Activated naive CD4-positive, alpha-beta T cell treated with anti-CD3 and anti-CD28 coated beads, Interleukin-2, amount 50 U/mL, for 24 hours (primary cell): ENCODE measurements at regions not wholly inside any gene's neighbourhood (a gene's known extent, or its start where the extent isn't known, plus 50 kb on each side); places are given as distances from the start of the nearest gene placed in this dataset.

Experiments used
- H3K27ac Mint-ChIP-seq: one replicate; pipeline ENCODE4 v1.8.0; 2021; ENCODE audit warnings: mild to moderate bottlenecking, mixed read lengths
- H3K27me3 Mint-ChIP-seq: one replicate; pipeline ENCODE4 v1.8.0; 2021; ENCODE audit warnings: mixed read lengths
- H3K36me3 Mint-ChIP-seq: one replicate; pipeline ENCODE4 v1.8.0; 2021; ENCODE audit warnings: mixed read lengths
- H3K4me1 Mint-ChIP-seq: one replicate; pipeline ENCODE4 v1.8.0; 2021; ENCODE audit warnings: mixed read lengths
- H3K4me3 Mint-ChIP-seq: one replicate; pipeline ENCODE4 v1.8.0; 2021; ENCODE audit warnings: mild to moderate bottlenecking, mixed read lengths
- H3K9me3 Mint-ChIP-seq: one replicate; pipeline ENCODE4 v1.8.0; 2021; ENCODE audit warnings: mixed read lengths

DNA sequence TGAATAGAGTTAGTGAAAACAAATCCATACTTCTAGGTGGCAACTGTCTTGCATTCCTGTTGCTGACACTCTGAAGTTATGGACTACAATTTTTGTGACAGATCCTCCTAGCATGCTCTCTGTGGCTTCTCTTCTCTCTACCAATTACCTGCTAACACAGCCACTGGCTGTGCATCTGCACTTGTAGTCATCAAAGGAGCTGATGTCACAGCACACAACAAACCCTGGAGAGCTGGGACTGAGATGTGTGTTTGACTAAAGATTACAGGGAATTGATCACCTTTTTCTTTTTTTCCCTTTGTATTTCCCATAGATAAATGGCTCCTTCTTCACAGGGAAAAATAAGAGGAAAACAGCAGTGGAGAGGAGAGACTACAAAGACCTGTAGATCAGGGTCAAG is 278.4 kb upstream of the CCDC54 start:
- no peak overlapping the region for H3K4me3 Mint-ChIP-seq
- H3K9me3 Mint-ChIP-seq = no peaks in the 10 kb centered on the region
- H3K27me3 Mint-ChIP-seq = no peaks in the 10 kb centered on the region

DNA sequence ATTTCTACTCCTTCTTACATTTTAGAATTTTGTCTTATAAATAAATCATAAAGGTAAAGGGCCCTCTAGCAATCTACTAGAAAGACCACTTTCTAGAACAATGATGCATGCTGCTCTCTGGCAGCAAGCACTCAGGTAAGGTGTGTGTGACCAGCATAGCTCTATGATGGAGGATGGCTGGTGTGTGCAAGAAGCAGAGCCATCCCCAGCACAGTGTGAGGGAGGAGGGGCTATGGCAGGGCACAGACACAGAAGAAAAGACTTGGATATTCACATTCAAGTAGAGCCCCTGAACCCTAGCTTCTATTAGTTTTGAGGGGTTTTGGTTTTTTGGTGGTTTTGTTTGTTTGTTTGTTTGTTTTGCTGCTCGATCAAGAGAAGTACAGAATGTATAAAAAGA is 277.1 kb upstream of the CCDC54 start:
- peaks cover under 1% of the 10 kb centered on the region for H3K9me3 Mint-ChIP-seq
- no peak overlapping the region for H3K4me3 Mint-ChIP-seq
- no peaks in the 10 kb centered on the region for H3K4me1 Mint-ChIP-seq
- H3K27me3 Mint-ChIP-seq = peaks cover 2% of the 10 kb centered on the region
- H3K27ac Mint-ChIP-seq = no peak overlapping the region
- no peaks in the 10 kb centered on the region for H3K36me3 Mint-ChIP-seq

More for the DNA sequence above, 278.4 kb upstream of the CCDC54 start:
- Mint-ChIP-seq H3K4me1 (no peaks in the 10 kb centered on the region), H3K36me3 (no peaks in the 10 kb centered on the region), H3K27ac (no peak overlapping the region)

DNA sequence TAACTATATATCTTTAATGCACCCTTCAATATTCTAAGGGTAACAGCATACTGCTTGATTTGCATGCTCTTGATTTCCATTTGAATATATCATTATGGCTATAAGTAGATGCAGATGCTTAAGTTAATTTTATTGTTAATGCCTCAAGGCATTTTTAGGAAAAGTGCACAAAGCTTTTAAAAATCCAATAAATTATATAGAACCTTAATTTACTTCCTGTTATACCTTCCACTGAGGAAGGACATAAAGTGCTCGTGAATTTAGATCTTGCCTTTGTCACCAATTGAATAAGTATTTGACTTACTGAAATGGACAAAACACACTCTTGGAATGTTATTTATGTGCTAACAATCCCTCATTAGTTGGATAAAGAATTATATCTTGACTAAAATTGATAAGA is 276.7 kb upstream of the CCDC54 start:
- Mint-ChIP-seq H3K36me3 (no peaks in the 10 kb centered on the region), H3K27me3 (peaks cover 2% of the 10 kb centered on the region), H3K27ac (no peak overlapping the region), H3K4me1 (no peaks in the 10 kb centered on the region), H3K9me3 (peaks cover 5% of the 10 kb centered on the region), H3K4me3 (no peak overlapping the region)

DNA sequence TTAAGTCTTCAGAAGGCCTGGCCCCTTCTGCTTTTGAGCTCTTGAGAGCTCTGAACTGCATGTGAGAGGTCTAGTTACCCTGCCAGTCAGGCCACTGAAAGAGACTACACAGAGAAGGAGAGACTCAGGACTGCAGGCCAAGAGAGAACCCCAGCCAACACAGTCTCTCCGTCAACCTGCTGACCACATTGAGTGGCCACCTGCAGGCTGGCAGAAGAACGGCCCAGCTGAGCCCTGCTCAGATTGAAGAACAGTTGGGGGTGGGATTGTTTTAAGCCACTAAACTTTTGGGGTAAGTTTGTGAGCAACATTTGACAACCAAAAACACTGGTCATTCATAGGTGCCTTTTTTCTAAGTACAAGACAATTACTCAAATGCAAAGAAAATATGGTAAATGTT is 273.5 kb upstream of the CCDC54 start:
- Mint-ChIP-seq H3K27ac (no peak overlapping the region), H3K9me3 (peaks cover 9% of the 10 kb centered on the region)

DNA sequence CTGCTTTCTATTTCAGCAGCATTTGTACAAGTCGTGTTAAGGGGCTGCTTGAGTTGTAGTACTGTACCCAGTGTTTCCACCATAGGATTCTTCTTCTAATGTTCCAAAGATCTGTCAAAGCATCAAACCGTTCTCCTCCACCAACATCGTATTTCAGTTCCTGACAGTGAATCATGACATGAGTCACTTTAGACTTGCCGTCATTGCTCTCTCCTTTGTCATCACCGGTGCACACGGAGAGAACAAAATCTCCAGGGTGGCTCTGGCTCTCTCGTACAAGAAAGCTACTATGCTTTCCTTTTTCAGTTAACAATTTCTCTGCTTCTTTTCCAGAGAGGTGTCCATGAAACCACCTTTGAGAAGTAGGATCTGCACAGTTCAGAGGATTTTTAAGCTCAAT is 270.9 kb upstream of the CCDC54 start:
- peaks cover 9% of the 10 kb centered on the region for H3K9me3 Mint-ChIP-seq
- H3K27me3 Mint-ChIP-seq = peaks cover 5% of the 10 kb centered on the region
- H3K4me1 Mint-ChIP-seq = no peaks in the 10 kb centered on the region
- H3K27ac Mint-ChIP-seq = no peak overlapping the region
- no peak overlapping the region for H3K4me3 Mint-ChIP-seq
- no peaks in the 10 kb centered on the region for H3K36me3 Mint-ChIP-seq

More for the DNA sequence above, 273.5 kb upstream of the CCDC54 start:
- Mint-ChIP-seq H3K4me3 (no peak overlapping the region), H3K36me3 (no peaks in the 10 kb centered on the region), H3K27me3 (peaks cover 5% of the 10 kb centered on the region), H3K4me1 (no peaks in the 10 kb centered on the region)

DNA sequence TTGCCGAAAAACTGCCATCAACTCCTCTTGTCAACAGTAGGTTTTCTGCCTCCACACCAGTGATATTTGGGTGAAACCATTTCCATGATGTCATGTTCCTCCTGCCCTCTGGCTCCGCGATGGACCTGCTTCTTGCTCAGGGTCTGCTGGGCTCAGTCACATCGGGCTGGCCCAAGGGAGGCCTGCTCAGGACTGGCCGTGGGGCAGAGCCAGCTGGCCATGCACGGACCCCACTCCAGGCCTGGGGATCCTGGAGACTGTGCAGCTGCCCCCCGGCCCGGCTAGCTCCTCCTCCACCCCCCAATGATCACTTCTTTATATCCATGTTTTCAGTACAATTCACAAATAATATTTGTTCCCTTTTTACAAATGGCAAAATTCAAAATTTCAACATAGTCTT is 270.3 kb upstream of the CCDC54 start:
- no peak overlapping the region for H3K27ac Mint-ChIP-seq
- peaks cover 9% of the 10 kb centered on the region for H3K9me3 Mint-ChIP-seq
- no peak overlapping the region for H3K4me3 Mint-ChIP-seq
- H3K4me1 Mint-ChIP-seq = no peaks in the 10 kb centered on the region
- H3K27me3 Mint-ChIP-seq = peaks cover 5% of the 10 kb centered on the region
- no peaks in the 10 kb centered on the region for H3K36me3 Mint-ChIP-seq

DNA sequence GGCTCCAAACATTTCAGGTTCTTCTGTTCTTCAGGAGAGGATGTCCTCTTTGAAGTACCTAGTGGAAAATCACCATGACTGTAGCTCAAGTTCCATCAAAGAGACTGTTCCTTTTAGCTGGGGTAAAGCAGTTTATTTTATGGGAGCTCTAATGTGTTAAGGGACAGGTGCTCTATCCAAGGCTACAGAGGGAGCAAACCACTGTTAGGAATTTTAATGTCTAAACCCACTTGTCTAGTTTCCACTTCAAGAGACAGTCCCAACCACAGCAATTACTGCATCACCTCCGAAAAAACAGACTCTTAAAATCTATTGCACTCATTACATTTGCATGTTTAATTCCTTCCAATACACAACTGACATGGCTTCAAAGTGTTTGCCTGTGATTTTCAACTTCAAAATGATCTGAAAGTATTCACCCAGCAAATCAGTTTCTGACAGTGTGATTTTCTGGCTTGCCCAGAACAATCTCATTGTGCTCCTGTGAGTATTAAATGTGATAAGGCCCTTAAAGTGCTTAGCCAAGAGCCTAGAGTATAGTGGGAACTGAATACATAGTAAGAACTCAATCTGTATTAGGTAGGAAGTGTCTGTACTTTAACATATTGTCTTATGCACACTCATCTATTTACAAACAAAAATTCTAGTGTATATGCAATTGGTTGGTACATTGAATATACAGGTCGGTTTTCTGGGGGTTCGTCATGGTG is 266.5 kb upstream of the CCDC54 start:
- H3K4me1 Mint-ChIP-seq = no peaks in the 10 kb centered on the region
- no peaks in the 10 kb centered on the region for H3K36me3 Mint-ChIP-seq
- no peak overlapping the region for H3K4me3 Mint-ChIP-seq
- peaks cover 3% of the 10 kb centered on the region for H3K27me3 Mint-ChIP-seq
- peaks cover 4% of the 10 kb centered on the region for H3K9me3 Mint-ChIP-seq
- no peak overlapping the region for H3K27ac Mint-ChIP-seq

DNA sequence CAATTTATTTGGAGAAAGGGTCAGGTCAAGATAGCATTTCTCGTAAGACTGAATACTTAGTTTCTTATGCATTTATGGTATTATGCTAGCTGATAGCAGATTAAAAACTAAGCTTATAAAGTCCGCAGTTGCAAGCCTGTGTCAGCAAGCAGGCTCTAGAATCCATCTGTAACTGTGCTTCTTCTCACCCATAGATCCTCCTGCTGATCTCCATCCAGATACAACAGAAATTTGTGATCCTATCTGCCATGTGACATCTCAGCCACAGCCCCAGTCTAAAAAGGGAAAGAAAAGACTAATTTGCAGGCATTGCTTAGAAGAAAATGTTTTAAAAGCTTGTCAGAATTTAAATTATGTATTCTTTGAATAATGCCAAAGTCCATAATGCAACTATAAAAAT is 265.4 kb upstream of the CCDC54 start:
- Mint-ChIP-seq H3K4me3 (no peak overlapping the region), H3K36me3 (no peaks in the 10 kb centered on the region), H3K27ac (no peak overlapping the region), H3K9me3 (peaks cover 4% of the 10 kb centered on the region), H3K4me1 (no peaks in the 10 kb centered on the region), H3K27me3 (peaks cover 3% of the 10 kb centered on the region)

DNA sequence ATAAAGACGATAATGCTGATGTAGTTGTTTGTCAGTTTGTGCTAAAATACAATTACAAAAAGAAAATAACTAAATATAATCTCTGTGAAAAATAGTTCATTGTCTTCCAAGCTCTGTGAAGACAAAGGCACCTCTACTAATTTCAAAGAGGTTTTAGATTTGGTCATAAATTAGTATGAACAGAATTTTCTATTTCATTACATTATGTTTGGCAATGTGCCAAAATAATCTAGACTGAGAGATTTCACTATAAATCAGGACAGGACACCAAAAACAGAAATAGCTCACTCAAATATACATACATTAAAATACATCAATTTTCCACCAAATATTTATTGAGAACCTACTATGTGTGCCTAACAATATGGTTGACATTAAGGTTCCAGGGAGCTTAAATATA is 264.9 kb upstream of the CCDC54 start:
- H3K27ac Mint-ChIP-seq = no peak overlapping the region
- peaks cover 3% of the 10 kb centered on the region for H3K27me3 Mint-ChIP-seq
- no peaks in the 10 kb centered on the region for H3K9me3 Mint-ChIP-seq
- H3K36me3 Mint-ChIP-seq = no peaks in the 10 kb centered on the region
- H3K4me3 Mint-ChIP-seq = no peak overlapping the region
- no peaks in the 10 kb centered on the region for H3K4me1 Mint-ChIP-seq

DNA sequence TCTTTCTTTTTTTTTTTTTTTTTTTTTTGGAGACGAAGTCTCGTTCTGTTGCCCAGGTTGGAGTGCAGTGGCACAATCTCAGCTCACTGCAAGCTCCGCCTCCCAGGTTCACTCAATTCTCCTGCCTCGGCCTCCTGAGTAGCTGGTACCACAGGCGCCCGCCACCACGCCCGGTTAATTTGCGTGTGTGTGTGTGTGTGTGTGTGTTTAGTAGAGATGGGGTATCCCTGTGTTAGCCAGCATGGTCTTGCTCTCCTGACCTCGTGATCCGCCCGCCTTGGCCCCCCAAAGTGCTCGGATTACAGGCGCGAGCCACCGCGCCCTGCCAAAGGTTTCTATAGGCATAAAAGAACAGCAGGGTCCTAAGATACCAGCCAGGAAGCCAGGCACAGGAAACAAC is 261.0 kb upstream of the CCDC54 start:
- Mint-ChIP-seq H3K36me3 (no peaks in the 10 kb centered on the region), H3K9me3 (no peaks in the 10 kb centered on the region), H3K27me3 (peaks cover 9% of the 10 kb centered on the region), H3K27ac (no peak overlapping the region), H3K4me3 (no peak overlapping the region), H3K4me1 (no peaks in the 10 kb centered on the region)

DNA sequence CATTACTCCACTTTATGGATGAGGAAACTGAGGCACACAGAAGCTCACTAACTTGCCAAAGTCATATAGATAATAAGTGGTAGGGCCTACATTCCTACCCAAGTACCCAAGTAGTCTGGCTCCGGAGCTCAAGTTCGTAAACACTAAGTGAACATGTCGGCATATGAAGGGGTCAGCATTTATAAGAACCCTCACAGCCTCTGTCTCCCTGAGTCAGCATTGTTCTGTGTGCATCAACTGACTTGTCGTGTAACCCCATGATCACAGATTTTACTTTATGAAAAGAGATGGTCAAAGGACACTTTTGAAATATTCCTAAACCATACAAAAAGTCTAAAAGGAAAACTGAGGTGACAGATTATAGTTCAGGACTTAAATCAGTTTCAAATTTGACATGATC is 260.1 kb upstream of the CCDC54 start:
- Mint-ChIP-seq H3K4me3 (no peak overlapping the region), H3K27ac (no peak overlapping the region), H3K27me3 (peaks cover 10% of the 10 kb centered on the region), H3K9me3 (no peaks in the 10 kb centered on the region), H3K36me3 (no peaks in the 10 kb centered on the region), H3K4me1 (no peaks in the 10 kb centered on the region)

DNA sequence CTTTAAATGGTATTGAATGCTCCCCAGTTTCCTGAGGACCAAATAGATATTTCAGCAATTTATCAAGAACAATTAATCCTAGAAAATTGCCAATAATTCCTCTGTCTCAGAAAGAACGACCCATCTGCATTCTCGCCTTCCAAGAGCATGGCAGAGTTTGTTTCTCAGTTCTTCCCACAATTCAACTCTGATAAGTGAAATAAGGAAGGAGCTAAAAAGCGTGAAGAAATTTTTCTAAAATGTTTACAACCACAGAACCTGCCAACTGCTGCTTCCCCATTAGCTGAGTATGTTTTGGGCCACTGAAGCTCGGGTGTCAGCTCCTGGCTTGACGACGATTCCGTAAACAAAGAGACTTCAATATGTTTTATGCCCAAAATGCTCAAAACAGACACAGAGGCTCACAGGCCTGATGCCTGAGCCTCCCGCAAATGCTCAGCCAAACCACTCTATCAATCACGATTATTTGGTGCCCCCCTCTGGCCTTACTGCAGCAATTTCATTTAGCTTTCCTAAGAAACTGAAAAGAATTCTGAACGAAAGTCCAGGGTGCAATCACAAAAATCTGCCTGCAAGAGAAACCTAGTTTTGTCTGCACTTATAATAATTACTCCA is 259.2 kb upstream of the CCDC54 start:
- H3K4me3 Mint-ChIP-seq = no peak overlapping the region
- H3K27me3 Mint-ChIP-seq = peaks cover 10% of the 10 kb centered on the region
- no peaks in the 10 kb centered on the region for H3K4me1 Mint-ChIP-seq
- no peaks in the 10 kb centered on the region for H3K36me3 Mint-ChIP-seq
- H3K27ac Mint-ChIP-seq = no peak overlapping the region
- no peaks in the 10 kb centered on the region for H3K9me3 Mint-ChIP-seq

DNA sequence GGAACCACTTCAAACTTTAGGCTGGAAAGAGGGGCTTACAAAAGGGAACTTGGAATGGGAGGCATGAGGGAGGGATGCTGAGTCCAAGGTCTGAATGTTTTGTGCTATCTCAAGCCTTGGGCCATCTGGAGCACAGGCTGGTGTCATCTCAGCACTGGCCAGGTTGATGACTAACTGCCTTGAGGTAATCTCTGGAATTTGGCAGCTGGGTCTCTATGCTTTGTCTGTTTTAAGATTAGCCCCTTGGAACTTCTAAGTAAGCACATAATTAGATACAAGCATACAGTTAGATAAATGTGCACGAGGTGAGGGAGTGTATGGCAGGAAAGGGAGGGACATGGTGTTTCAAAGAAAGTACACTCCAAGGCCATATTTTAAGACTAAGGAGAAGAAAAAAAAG is 252.4 kb upstream of the CCDC54 start:
- no peak overlapping the region for H3K4me3 Mint-ChIP-seq
- H3K9me3 Mint-ChIP-seq = no peaks in the 10 kb centered on the region
- H3K27ac Mint-ChIP-seq = no peak overlapping the region
- H3K4me1 Mint-ChIP-seq = no peaks in the 10 kb centered on the region
- peaks cover 6% of the 10 kb centered on the region for H3K27me3 Mint-ChIP-seq
- H3K36me3 Mint-ChIP-seq = no peaks in the 10 kb centered on the region

DNA sequence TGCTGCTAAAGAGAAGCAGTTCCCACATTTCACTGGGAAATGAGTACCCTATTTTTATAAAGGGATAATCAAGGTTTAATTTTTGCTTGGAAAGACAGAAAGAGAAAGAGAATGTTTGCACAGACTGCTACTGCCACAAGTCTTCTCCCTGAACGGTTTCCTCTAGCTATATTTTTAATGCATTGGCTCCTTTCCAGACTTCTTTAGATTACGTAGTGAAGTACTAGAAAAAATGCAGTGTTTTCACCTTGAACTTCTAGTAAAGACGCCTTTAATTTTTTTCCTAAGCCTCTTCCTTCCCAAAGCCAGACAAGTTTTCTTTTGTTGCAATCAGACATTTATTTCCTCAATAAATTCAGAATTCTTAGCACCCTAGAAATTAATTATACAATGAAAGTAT is 248.3 kb upstream of the CCDC54 start:
- H3K4me3 Mint-ChIP-seq = no peak overlapping the region
- no peaks in the 10 kb centered on the region for H3K4me1 Mint-ChIP-seq
- no peak overlapping the region for H3K27ac Mint-ChIP-seq
- no peaks in the 10 kb centered on the region for H3K9me3 Mint-ChIP-seq
- no peaks in the 10 kb centered on the region for H3K36me3 Mint-ChIP-seq
- H3K27me3 Mint-ChIP-seq = peaks cover 3% of the 10 kb centered on the region

DNA sequence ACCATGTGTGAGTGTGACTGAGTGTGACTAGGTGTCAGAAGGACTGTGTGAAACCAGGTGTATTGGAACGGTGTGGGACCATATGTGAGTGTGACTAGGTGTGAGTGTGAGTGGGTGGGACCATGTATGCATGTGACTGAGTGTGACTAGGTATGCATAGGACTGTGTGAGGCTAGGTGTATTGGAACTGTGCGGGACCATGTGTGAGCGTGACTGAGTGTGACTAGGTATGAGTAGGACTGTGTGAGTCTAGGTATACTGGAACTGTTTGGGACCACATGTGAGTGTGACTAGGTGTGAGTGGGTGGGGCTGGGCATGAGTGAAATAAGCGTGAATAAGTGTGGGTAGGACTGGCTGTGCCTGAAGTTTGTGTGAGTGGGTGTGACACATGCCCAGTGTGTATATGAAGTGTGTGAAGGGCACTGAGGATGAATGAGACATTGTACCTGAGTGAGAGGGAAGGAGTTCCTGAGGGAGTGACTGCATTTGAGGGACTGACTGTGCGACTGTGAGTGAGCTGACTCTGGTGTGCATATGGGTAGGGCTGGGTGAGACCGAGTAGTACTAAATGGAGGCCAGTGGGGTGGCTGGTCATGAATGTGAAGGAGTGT is 247.0 kb upstream of the CCDC54 start:
- Mint-ChIP-seq H3K4me1 (no peaks in the 10 kb centered on the region), H3K4me3 (no peak overlapping the region), H3K36me3 (no peaks in the 10 kb centered on the region), H3K27me3 (no peaks in the 10 kb centered on the region), H3K9me3 (no peaks in the 10 kb centered on the region), H3K27ac (no peak overlapping the region)

DNA sequence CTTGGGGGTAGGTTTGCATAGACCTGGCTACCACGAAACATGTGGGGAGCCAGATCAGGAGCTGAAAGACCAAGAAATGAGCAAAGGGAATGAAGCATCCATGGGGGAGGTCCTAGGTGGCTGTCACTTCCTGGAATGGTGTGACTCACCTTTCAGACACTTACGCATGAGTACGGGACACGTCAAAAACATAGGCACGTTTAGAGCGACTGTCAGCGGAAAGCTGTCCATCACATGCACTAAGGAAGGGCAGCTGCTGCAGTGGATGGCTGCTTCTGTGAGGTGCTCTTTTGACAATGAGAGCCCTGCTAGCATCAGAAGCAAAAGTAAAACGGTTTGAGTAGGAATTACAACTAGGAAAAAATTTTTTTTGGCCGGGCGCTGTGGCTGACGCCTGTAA is 244.6 kb upstream of the CCDC54 start:
- Mint-ChIP-seq H3K9me3 (no peaks in the 10 kb centered on the region), H3K27me3 (no peaks in the 10 kb centered on the region)

More for the DNA sequence above, 244.6 kb upstream of the CCDC54 start:
- H3K4me1 Mint-ChIP-seq = no peaks in the 10 kb centered on the region
- no peaks in the 10 kb centered on the region for H3K36me3 Mint-ChIP-seq
- no peak overlapping the region for H3K4me3 Mint-ChIP-seq
- no peak overlapping the region for H3K27ac Mint-ChIP-seq
